Smooth muscle cell (in vitro differentiated cells): ENCODE measurements at regions not wholly inside any gene's neighbourhood (a gene's known extent, or its start where the extent isn't known, plus 50 kb on each side); places are given as distances from the start of the nearest gene placed in this dataset.

Experiments used
- DNase-seq: peaks from one replicate; lab custom pipeline; 2025; ENCODE audit not compliant: unreplicated experiment; lab: John Stamatoyannopoulos, UW
- H2AFZ ChIP-seq: fragments of 200-600 bp; sonication (generic); 2 replicates; pipeline ENCODE4 v1.6.0; 2016; ENCODE audit warnings: antibody characterized with exemption, low read depth, mild to moderate bottlenecking
- H3F3A ChIP-seq: fragments of 200-600 bp; sonication (generic); 2 replicates; pipeline ENCODE4 v1.6.0; 2017; ENCODE audit warnings: antibody characterized with exemption, low read depth
- H3K27ac ChIP-seq: fragments of 200-600 bp; sonication (generic); 2 replicates; pipeline ENCODE4 v1.5.1; 2016; ENCODE audit warnings: low read depth, mild to moderate bottlenecking
- H3K27me3 ChIP-seq: fragments of 200-600 bp; sonication (generic); 2 replicates; pipeline ENCODE4 v1.6.1; 2016; ENCODE audit warnings: low read depth, mild to moderate bottlenecking
- H3K36me3 ChIP-seq: fragments of 200-600 bp; sonication (generic); 2 replicates; pipeline ENCODE4 v1.5.1; 2016; ENCODE audit warnings: low read depth
- H3K4me1 ChIP-seq: fragments of 200-600 bp; sonication (generic); 2 replicates; pipeline ENCODE4 v1.5.1; 2016; ENCODE audit warnings: low read depth
- H3K4me2 ChIP-seq: fragments of 200-600 bp; sonication (generic); 2 replicates; pipeline ENCODE4 v1.6.0; 2016; ENCODE audit warnings: mild to moderate bottlenecking
- H3K4me3 ChIP-seq: fragments of 200-600 bp; sonication (generic); 2 replicates; pipeline ENCODE4 v1.5.1; 2016; ENCODE audit warnings: mild to moderate bottlenecking
- H3K79me2 ChIP-seq: fragments of 200-600 bp; sonication (generic); 2 replicates; pipeline ENCODE4 v1.6.0; 2016; ENCODE audit warnings: low read depth, mild to moderate bottlenecking
- H3K9ac ChIP-seq: fragments of 200-600 bp; sonication (generic); 2 replicates; pipeline ENCODE4 v1.6.0; 2016; ENCODE audit warnings: low read depth
- H3K9me3 ChIP-seq: fragments of 200-600 bp; sonication (generic); replicated peaks from 2 replicates; pipeline ENCODE4 v1.5.1; 2016; ENCODE audit warnings: low read depth
- H4K20me1 ChIP-seq: fragments of 200-600 bp; sonication (generic); 2 replicates; pipeline ENCODE4 v1.6.0; 2016; ENCODE audit warnings: low read depth
- WGBS: methylation state at CpG from one replicate; pipeline ENCODE4 v1.1.7; 2016; ENCODE audit warnings: low lambda C conversion rate; 5-methylcytosine and 5-hydroxymethylcytosine counted together
- TF ChIP-seq, protein P1 (sequence below): fragments of 200-600 bp; sonication (generic); IDR thresholded peaks from 2 replicates; pipeline ENCODE4 v1.5.1; 2017; ENCODE audit warnings: borderline replicate concordance, mild to moderate bottlenecking, antibody characterized with exemption; ENCODE audit not compliant: insufficient read depth, poor library complexity, severe bottlenecking

DNA sequence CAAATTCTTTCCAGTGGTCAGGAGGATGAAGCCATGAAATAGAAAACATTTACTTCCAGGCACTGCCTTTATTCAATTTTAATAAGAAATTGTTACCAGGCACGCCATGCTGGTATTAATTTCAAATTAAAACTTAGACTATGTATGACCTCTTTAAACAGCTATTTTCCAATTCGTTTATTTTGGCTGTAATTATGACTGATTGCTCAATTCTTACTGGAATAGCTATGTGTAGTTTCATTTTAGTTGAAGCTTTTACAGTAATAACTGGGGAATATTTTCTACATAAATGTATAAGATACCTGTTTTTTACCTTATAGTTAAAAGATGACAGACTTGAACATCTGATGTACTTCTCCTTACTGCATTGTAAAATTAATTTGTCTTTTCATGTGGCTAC, 480.0 kb upstream of the GOLIM4 start:
- no peak overlapping the region for H3K4me3 ChIP-seq
- TF ChIP-seq, protein P1, sequence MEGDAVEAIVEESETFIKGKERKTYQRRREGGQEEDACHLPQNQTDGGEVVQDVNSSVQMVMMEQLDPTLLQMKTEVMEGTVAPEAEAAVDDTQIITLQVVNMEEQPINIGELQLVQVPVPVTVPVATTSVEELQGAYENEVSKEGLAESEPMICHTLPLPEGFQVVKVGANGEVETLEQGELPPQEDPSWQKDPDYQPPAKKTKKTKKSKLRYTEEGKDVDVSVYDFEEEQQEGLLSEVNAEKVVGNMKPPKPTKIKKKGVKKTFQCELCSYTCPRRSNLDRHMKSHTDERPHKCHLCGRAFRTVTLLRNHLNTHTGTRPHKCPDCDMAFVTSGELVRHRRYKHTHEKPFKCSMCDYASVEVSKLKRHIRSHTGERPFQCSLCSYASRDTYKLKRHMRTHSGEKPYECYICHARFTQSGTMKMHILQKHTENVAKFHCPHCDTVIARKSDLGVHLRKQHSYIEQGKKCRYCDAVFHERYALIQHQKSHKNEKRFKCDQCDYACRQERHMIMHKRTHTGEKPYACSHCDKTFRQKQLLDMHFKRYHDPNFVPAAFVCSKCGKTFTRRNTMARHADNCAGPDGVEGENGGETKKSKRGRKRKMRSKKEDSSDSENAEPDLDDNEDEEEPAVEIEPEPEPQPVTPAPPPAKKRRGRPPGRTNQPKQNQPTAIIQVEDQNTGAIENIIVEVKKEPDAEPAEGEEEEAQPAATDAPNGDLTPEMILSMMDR = no peak
- H3K27ac ChIP-seq = no peak overlapping the region
- H3K4me2 ChIP-seq = no peak overlapping the region
- no peaks in the 10 kb centered on the region for H3K9me3 ChIP-seq
- H3K27me3 ChIP-seq = no peaks in the 10 kb centered on the region
- H4K20me1 ChIP-seq = no peaks in the 10 kb centered on the region
- no peaks in the 10 kb centered on the region for H3K4me1 ChIP-seq
- H3K79me2 ChIP-seq = no peaks in the 10 kb centered on the region
- 44% methylated on average over 2 of the region's 2 CpGs for WGBS
- DNase-seq = no peak
- H3K9ac ChIP-seq = no peak overlapping the region
- no peak overlapping the region for H2AFZ ChIP-seq
- H3F3A ChIP-seq = no peaks in the 10 kb centered on the region
- H3K36me3 ChIP-seq = no peaks in the 10 kb centered on the region

DNA sequence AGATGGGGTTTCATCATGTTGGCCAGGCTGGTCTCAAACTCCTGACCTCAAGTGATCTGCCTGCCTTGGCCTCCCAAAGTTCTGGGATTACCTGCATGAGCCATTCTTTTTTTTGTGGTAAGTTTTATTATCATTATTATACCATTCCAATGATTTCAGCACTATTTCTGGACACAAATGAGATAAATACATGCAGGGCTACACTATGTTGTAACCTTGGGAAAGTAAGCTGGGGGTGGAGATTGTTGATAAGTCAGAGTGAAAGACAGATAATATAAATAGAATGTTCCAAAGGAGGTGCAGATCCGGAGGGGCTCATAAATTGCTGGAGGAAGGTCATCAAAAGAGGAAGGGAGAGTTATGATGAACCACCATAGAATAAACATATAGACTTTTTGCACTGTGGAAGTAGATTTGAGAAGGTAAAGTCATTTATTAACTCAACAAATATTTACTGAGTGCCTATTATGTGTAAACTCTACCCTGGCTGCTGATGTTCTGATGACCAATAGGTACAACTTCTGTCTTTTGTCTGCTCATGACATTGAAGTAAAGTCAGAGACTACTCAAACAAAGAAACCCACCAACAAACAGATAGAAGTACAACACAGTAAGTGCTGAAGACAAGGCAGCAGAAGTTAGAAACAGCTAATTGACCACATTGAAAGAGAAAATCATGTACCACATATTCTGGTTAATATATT, 478.9 kb upstream of the GOLIM4 start:
- H3K9ac ChIP-seq = no peak overlapping the region
- H4K20me1 ChIP-seq = no peaks in the 10 kb centered on the region
- H3K79me2 ChIP-seq = no peaks in the 10 kb centered on the region
- H3F3A ChIP-seq = no peaks in the 10 kb centered on the region
- H2AFZ ChIP-seq = no peak overlapping the region
- no peaks in the 10 kb centered on the region for H3K36me3 ChIP-seq
- no peaks in the 10 kb centered on the region for H3K9me3 ChIP-seq
- H3K27ac ChIP-seq = no peak overlapping the region
- WGBS = 79% methylated on average over 1 of the region's 1 CpG
- no peaks in the 10 kb centered on the region for H3K4me1 ChIP-seq
- H3K4me2 ChIP-seq = no peak overlapping the region
- DNase-seq = no peak
- no peaks in the 10 kb centered on the region for H3K27me3 ChIP-seq
- no peak overlapping the region for H3K4me3 ChIP-seq
- TF ChIP-seq, protein P1 = no peak

DNA sequence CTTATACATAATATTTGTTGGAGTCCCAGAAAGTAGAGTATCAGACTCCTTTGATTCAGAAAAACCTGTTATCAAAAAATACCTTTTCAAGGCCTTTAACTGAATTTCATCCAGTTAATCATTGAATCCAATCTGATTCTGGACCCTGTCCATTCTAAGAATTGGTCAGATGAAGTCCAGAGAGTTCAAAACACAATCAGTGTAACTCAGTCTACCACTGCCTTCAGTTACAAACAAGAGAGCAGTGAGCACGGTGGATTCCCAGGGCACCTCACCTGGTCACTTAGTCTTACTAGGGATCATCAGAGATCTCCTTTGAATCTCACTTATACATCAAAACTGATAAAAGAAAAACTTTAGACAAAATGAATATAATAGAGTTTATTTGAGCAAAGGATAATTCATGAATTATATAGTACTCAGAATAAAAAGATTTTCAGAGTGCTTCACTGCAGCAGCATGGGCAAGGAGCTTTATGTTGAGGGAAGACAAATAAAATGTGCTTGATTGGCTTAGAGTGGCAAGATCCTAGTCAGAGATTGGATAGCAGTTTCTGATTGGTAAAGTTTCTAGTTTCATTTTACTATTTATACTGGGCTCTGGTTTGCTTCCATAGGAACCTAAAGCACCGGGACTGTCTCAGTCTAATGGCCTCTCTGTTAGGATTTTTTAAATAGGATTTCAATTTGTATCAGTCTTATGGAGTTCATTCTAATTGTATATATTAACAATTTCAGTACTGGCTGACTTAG, 474.9 kb upstream of the GOLIM4 start:
- Histone ChIP-seq H3K4me1 (no peaks in the 10 kb centered on the region), H4K20me1 (no peaks in the 10 kb centered on the region), H3K27ac (no peak overlapping the region), H3K4me3 (no peak overlapping the region), H3K36me3 (no peaks in the 10 kb centered on the region), H3K79me2 (no peaks in the 10 kb centered on the region), H3K9me3 (no peaks in the 10 kb centered on the region), H3K4me2 (no peak overlapping the region), H2AFZ (no peak overlapping the region), H3K9ac (no peak overlapping the region), H3K27me3 (no peaks in the 10 kb centered on the region), H3F3A (no peaks in the 10 kb centered on the region)
- TF ChIP-seq, protein P1 = no peak
- 92% methylated on average over 2 of the region's 2 CpGs for WGBS
- DNase-seq = no peak
